Dermis microvascular lymphatic vessel endothelial cell (primary cell): ENCODE measurements at regions not wholly inside any gene's neighbourhood (a gene's known extent, or its start where the extent isn't known, plus 50 kb on each side); places are given as distances from the start of the nearest gene placed in this dataset.
"Not testable (repeated sequence)": the region's sequence is repeated elsewhere in the genome, so short reads cannot be mapped to it uniquely, and the experiment has no call there.

Source experiments
- DNase-seq, 2 donors: peaks; one replicate each; pipeline versions ENCODE4 v3.0.0 to v3.0.0-alpha.2; 2010; ENCODE audit warnings: low read depth in 2 of 2

DNA sequence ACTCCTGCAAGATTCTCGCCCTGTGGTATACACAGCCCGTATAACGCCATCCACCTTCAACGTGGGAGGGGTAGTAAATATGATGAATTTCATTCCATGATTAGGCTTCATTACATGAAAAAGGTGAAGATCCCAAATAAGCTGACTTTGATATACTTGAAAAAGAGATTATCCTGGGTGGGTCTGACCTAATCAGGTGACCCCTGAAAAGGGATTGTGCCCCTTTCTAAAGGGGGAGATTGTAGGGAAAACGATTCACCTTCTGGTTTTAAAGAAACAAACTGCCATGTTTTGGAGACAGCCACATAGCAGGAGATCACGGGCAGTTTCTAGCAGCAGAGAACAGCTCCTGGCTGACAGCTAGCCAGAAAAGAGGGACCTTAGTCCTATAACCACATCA is 155.1 kb upstream of the SMLR1 start:
- DNase-seq, result no peak

DNA sequence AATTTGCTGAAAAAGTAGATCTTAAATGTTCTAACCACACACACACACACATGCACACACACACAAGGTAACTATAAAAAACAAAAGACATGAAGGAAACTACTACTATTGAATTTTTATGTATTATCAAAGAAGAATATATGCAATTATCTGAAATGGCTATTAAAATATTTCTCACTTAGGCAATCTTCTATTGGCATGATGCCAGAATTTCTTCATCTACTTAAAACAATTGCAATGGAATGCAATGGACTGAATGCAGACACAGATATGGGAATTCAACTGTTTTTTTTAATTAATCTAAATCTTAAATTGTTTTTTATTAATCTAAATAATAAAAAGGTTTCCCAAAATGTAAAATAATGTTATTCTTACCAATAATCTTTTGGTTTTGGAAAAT is 152.6 kb upstream of the SMLR1 start:
- DNase-seq, result peak; percentile 38 to 50

GRCh38 chr6:130675072-130675471 is 152.1 kb upstream of the SMLR1 start:
- peak in 1 of 2 donors; percentile 26 for DNase-seq

DNA sequence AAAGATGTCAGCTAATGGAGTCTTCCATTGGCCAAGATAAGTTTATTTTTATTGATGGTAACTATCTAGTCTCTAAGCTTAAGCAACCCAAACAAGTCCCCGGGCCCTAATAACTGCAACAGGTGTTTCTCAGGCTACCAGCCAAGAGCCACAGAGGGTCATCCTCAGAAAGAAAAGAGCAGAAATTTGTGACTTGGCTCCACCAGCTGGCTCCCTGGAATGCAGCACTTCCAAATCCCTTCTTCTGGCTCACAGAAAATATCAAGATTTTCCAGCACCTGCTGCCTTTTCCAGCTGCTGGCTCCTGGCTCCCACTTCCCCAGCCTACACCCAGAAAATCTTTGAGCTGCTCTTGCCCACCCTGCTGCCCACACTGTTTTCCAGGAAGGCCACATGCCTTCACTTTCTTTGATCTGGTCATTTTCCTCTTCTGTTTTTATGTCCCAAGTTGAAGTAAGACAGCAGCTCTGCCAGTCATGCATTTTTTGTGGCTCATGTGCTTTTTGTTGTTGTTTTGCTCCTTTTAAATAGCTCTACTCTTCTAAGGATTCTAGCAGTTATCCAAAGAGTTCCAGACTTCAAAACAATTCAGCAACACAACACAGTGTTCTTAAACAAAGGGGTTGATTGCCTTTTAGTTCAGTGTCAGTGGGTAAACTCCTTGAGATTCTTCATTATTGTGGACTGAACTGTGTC is 151.0 kb upstream of the SMLR1 start:
- DNase-seq, result no peak

DNA sequence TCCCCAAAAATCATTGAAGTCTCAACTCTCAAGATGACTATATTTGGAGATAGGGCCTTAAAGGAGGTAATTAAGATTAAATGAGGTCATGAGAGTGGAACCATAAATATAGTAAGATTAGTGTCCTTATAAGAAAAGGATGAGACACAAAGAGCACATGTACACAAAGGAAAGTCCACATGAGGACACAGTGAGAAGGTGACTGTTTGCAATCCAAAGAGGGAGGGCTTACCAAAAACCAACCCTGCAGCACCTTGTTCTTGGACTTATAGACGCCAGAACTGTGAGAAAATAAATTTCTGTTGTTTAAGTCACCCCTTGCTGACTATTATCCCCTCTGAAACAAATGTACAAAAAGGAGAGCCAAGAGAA is 150.4 kb upstream of the SMLR1 start:
- no peak for DNase-seq

- DNase-seq, result no peak
These were observed 149.9 kb upstream of the SMLR1 start for GRCh38 chr6:130677312-130677711.

GRCh38 chr6:130677766-130678165 is 149.4 kb upstream of the SMLR1 start:
- DNase-seq, result no peak

DNA sequence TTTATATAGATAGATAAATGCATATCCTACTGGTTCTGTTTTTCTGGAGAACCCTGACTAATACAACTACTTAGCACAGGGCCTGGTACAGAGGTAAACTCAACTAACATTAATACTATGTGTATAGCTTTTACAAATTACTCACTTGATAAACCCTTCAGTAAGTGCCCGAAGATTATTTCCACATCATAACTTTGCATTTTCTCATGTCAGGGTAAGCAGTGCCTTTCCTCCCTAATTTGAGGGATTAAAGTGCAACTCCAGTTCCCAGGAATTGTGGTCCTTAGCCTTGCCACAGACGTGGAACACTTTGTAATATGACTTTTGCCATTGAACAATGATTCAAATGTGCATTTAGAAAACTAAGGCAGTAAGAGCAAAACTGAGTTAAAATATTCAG is 147.5 kb upstream of the SMLR1 start:
- no peak for DNase-seq

- DNase-seq, result no peak
These were observed 147.1 kb upstream of the SMLR1 start for GRCh38 chr6:130680116-130680515.

DNA sequence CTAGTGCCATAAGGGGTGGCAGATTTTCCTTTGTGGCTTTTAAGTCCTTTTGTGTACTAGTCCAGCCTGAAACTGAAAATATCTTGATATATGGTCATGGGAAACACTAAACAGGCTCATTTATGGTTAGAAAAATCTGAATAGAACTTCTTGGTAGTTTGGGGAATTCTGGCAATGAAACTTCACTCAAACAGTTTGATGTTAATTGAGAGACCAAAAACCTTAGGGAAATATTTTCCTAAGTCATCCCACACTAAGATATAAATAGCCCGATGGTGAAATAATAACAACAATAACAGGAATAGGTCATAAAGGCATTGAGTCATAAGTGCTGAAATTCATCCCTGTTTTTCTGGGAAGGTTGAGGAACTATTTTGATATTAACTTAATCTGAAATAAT is 146.2 kb upstream of the SMLR1 start:
- DNase-seq, result peak in 1 of 2 donors; percentile 76

DNA sequence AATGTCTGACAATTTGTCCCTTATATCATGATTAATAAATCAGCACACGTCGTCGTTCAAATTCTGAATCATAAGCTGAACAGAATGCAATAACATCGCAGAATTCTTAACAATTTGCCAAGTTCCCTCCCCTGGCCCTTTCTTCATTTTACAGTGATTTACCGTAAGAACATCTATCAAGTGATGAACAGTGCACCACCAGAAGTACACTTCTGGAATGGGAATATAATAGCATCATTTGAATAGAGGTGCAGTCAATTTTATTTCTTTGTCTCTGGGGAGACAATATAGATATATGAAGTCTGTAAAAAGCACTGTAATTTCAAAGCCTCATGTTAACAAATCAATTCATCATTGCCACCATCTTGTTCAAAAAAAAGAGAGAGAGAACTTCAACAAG is 145.1 kb upstream of the SMLR1 start:
- DNase-seq, result no peak

DNA sequence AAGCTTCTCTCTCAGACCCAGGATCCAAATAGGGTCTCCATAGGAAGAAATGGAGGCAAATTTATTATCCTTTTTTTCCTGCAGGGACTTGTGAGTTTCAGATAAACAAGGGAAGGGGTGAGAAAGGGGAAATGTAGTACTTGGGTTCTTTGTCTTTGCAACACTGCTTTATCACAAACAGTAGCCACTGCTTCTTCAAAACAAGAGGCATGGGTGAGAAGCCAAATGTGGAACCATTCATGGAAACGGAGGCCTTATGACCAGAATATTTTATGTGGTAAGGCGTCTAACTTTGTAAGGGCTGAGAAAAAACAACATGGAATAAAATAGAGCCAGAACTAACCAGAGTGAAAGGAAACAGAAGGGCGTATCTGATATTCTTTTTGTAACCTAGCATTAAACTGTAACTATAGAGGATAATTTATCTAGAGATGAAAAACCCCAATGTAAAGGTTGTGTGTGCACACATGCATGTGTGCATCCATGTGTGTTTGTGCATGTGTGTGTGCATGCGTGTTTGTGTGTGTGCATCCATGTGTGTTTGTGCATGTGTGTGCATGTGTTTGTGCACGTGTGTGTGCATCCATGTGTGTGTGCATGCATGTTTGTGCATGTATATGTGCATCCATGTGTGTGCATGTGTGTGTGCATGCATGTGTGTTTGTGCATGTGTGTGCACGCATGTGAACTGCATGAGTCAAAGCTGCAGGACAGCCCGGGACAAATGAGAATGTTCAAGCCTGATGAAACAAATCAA is 143.3 kb upstream of the SMLR1 start:
- peak in 1 of 2 donors; percentile 50 for DNase-seq

GRCh38 chr6:130692659-130693058 is 134.5 kb upstream of the SMLR1 start:
- no peak for DNase-seq

GRCh38 chr6:130693944-130694343 is 133.3 kb upstream of the SMLR1 start:
- no peak for DNase-seq

DNA sequence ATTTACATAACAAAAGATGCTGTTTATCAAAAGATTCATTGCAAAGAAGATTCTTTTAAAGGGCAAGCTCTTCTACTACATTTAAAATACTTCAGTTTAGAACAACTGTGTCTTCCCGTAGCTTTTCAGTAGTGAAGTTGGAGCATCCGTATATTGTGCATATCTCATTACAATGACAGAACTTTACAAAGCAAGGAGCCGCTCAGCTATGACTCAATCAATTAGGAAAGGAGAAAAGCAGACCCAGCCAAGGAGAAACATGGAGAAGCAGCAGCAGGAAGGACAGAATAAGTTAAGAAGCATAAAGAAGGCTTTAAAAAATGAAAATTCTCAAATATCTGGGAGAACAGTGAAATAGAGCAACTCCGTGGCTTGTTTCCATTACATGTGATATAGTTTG is 132.6 kb upstream of the SMLR1 start:
- no peak for DNase-seq

DNA sequence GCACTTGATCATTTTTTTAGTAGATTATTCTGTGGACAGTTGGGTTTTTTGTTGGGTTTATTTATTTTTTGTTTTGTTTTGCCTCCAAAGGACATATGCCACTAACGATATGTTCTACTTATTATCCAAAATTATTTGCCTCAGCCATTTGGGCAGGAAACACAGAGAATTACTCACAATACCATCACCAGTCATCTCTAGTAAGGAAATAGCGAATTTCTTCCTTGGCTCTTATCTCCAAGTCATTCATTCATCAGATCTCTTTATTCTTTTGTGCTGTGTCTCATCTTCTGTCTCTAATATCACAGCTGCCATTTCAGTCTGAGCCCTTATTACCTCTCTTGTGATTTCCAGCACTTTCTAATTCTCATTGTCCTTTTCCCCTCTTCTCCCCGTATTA is 130.4 kb upstream of the SMLR1 start:
- DNase-seq, result no peak

DNA sequence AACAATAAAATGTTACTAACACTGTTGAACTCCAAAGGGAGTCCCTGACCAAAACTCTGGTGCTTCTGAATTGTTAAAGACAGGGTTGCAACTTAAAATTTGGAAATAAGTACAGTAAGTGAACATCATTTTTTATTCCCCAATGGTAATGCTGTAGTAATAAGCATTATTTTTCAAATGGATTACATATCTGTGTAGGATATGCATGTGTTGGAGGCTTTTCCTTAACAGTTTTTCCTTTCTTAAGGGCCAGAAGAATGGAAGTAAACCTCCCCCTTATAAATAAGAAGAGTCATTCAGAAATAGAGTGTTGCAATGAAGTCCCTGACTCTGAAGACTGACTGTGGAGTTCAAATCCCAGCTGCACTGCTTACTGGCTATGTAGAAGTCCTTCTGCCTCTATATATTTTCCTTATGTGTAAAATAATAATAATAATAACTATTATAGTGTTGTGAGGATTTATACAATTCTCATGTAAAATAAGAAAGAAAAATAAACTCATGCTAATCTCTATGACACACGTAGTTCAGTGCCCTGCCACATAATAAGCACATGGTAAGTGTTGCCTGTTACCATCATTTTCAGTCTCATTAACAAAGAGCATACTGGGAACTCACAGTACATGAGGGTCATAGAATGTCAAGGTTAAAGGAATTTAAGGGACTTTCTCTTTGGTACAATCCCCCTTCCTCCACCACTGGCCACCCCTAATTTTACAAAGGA is 129.8 kb upstream of the SMLR1 start:
- DNase-seq, result no peak

- DNase-seq, result peak; percentile 22 to 58
These were observed 129.1 kb upstream of the SMLR1 start for GRCh38 chr6:130697995-130698535.

DNA sequence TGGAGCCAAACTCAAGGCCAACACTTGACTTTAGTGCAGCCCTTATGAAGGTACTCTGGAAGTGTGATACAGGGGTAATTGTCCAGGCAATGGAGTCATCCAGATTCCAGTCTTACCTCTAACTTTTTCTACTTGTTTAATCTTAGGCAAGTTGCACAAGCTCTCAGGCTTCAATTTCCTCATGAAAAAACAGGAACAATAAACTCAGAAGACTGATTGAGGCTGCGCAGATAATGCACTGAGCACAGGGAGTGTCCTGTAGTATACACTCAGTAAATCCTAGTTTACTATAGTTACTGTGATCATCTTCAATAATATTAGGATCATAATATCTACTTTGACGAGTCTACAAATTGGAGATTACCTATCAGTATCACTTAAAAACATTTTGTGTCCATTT is 127.5 kb upstream of the SMLR1 start:
- DNase-seq, result no peak

DNA sequence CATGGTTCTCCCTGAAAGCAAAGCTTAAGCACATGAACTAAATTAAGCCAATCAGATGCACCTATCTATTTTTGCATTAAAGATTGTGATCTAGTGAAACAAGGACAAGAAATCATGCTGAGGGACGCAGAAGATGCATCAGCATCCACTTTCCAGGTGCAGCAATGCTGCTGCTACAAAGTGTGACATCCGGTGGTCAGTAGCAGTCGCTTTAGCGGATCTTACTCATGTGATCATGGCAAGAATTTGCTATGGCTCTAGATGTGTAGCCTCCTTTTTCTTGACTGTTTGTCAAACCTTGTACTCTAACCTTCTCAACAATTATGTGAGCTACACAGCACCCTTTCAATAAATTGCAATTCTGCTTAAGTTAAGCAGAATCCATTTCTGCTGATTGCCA is 126.8 kb upstream of the SMLR1 start:
- DNase-seq, result no peak

DNA sequence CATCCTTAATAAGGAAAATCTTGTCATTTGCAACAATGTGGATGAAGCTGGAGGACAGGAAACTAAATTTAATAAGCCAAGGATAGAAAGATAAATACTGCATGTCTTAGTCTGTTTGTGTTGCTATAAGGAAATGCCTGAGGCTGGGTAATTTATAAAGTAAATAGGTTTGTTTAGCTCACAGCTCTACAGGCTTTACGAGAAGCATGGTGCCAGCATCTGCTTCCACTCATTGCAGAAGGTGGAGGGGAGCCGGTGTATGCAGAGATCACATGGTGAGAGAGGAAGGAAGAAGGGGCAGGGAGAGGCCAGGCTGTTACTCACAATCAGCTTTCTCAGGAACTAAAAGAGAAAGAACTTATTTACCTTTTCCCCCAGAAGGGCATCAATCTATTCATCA is 118.9 kb upstream of the SMLR1 start:
- peak; percentile 10 to 70 for DNase-seq

- not testable (repeated sequence) for DNase-seq
These were observed 115.6 kb upstream of the SMLR1 start for GRCh38 chr6:130711641-130712040.
